ENCODE measurements at regions not wholly inside any gene's neighbourhood (a gene's known extent, or its start where the extent isn't known, plus 50 kb on each side); places are given as distances from the start of the nearest gene placed in this dataset.

DNA sequence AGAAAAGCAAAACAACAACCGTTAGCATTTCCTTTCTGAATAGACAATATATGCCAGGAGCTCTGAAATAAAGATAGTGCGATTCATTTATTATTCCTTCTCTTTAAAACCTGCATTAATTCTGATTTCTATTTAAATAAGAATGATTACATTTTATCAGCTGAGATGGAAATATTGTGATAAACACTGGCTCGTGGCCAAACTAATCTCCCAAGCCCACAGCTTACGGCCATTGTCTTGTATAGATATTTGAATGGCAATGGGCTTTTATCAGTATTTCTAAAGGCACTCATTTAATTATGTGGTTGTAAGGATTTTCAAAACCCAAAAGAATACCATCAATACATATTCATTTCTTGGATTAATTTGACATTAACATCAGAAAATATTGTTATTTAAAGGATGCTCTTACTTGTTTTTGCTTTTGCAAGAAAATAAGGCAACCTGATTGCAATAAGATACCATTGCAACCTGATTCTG, 123.7 kb upstream of the IRX5 start:
- no peaks in the 10 kb centered on the region for H3K9me3 ChIP-seq
- no peaks in the 10 kb centered on the region for H3K27me3 ChIP-seq
- H3K4me1 ChIP-seq: no peaks in the 10 kb centered on the region
- intact Hi-C loops (cut with DNase I): no loop called here
- DNase-seq (no peak), FAIRE-seq (no peak), ATAC-seq (no peak)
- no peak overlapping the region for H3K27ac ChIP-seq
- H3K36me3 ChIP-seq: no peaks in the 10 kb centered on the region
- H3K4me3 ChIP-seq: no peak overlapping the region
- 75 to 80% methylated on average over 4 of the region's 4 CpGs for WGBS, 2 donors
- TF ChIP-seq, protein P1, sequence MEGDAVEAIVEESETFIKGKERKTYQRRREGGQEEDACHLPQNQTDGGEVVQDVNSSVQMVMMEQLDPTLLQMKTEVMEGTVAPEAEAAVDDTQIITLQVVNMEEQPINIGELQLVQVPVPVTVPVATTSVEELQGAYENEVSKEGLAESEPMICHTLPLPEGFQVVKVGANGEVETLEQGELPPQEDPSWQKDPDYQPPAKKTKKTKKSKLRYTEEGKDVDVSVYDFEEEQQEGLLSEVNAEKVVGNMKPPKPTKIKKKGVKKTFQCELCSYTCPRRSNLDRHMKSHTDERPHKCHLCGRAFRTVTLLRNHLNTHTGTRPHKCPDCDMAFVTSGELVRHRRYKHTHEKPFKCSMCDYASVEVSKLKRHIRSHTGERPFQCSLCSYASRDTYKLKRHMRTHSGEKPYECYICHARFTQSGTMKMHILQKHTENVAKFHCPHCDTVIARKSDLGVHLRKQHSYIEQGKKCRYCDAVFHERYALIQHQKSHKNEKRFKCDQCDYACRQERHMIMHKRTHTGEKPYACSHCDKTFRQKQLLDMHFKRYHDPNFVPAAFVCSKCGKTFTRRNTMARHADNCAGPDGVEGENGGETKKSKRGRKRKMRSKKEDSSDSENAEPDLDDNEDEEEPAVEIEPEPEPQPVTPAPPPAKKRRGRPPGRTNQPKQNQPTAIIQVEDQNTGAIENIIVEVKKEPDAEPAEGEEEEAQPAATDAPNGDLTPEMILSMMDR (IDR thresholded peaks at IDR 0.05): no peak

DNA sequence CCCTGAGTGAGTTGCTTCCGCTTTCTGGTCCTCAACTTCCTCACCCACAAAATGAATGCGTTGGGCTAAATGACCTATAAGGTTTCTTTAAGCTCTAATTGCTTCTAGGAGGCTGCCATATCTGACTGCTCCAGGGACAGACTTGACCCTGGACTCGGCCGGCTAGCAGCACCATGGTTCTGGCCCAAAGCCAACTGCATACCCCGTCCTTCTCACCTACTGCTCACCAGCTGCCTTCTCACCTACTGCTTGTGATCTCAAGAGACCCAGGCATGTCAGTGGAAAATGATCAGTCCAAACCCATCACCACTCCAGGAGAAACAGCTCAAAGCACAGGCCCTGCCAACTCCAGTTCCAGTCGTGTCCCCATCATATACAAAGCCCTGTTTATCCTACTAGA, 124.3 kb upstream of the IRX5 start:
- Histone ChIP-seq H3K27me3 (no peaks in the 10 kb centered on the region), H3K36me3 (no peaks in the 10 kb centered on the region), H3K27ac (no peak overlapping the region), H3K4me1 (no peaks in the 10 kb centered on the region), H3K4me3 (no peak overlapping the region), H3K9me3 (no peaks in the 10 kb centered on the region)
- intact Hi-C loops (cut with DNase I): no loop called here
- 70 to 73% methylated on average over 6 of the region's 6 CpGs for WGBS, 2 donors
- no peak for DNase-seq
- TF ChIP-seq, protein P1 (IDR thresholded peaks at IDR 0.05): no peak
- FAIRE-seq: no peak
- ATAC-seq: no peak

DNA sequence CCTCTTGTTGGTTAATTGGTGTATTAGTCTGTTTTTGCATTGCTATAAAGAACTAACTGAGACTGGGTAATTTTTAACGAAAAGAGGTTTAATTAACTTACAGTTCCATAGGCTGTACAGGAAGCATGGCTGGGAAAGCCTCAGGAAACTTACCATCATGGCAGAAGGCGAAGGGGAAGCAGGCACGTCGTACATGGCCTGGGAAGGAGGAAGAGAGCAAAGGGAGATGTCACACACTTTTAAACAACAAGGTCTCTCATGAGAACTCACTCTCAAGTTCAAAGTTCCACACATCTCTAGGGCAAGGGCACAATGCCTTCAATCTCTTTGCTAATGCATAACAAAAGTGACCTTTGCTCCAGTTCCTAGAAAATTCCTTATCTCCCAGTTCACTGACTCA, 125.0 kb upstream of the IRX5 start:
- intact Hi-C loops (cut with DNase I): no loop called here

DNA sequence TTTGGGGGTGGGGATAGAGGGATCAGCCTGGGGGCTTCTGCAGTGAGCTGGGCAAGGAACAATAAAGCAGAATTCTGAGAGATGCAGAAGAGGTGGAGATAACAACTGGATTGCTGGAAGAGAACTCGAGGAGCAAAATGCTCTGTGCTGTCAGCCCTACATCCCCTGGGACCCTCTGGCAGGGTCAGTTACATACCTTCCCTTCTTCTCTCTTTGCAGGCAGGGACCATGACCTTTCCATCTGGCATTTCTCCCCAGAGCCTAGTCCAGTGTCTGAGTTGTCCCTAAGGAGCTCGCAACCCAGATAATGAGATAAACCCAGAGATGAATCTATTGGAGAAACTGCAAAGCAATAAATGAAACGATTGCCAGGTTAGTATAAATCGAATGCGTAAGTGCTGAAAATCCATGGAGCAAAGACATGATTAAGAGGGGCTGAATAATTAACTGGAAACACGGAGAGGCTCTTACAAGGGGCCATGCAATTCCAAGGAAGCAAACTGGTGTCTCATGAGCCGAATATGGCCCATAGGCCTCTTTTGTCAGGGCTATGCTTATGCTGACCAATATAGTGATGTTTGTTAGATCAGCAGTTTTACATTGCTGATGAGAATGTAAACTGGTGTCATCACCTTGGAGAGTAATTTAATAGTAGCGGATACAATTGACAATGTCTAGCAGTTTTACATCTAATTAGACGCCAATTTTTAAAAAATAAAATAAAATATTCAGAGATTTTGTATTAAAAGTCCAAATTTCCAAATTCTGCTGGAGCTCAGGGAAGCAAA, 129.4 kb upstream of the IRX5 start:
- intact Hi-C loops (cut with DNase I): no loop called here
- no peak overlapping the region for H3K4me3 ChIP-seq
- TF ChIP-seq, protein P1 (IDR thresholded peaks at IDR 0.05): no peak
- no peaks in the 10 kb centered on the region for H3K36me3 ChIP-seq
- FAIRE-seq: no peak
- H3K27ac ChIP-seq: no peak overlapping the region
- H3K27me3 ChIP-seq: no peaks in the 10 kb centered on the region
- ATAC-seq: no peak
- 81 to 87% methylated on average over 9 of the region's 9 CpGs for WGBS, 2 donors
- no peak for DNase-seq
- H3K4me1 ChIP-seq: no peaks in the 10 kb centered on the region
- H3K9me3 ChIP-seq: no peaks in the 10 kb centered on the region

More for the DNA sequence above, 125.0 kb upstream of the IRX5 start:
- ATAC-seq: no peak
- Histone ChIP-seq H3K4me3 (no peak overlapping the region), H3K9me3 (no peaks in the 10 kb centered on the region), H3K36me3 (no peaks in the 10 kb centered on the region), H3K27ac (no peak overlapping the region), H3K27me3 (no peaks in the 10 kb centered on the region), H3K4me1 (no peaks in the 10 kb centered on the region)
- TF ChIP-seq, protein P1 (IDR thresholded peaks at IDR 0.05): no peak
- WGBS, 2 donors: 75 to 79% methylated on average over 4 of the region's 4 CpGs
- no peak for DNase-seq
- FAIRE-seq: no peak

DNA sequence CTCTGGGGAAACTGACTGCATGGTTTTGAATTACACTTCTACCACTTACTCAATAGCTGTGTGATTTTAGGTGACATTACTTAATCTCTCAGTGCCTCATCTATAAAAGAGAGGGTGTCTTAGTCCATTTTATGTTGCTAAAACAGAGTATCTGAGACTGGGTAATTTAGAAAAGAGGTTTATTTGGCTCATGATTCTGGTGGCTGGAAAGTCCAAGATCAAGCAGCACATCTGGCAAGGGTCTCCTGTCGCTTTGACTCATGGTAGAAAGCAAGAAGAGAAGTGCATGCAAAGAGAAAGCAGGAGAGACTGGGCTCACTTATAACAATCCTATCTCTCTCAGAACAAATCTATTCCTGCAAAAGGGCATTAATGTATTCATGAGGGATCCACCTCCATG, 132.4 kb upstream of the IRX5 start:
- no peaks in the 10 kb centered on the region for H3K27me3 ChIP-seq
- no peak for DNase-seq
- TF ChIP-seq, protein P1 (IDR thresholded peaks at IDR 0.05): no peak
- WGBS, 2 donors: 82 to 92% methylated on average over 1 of the region's 1 CpG
- intact Hi-C loops (cut with DNase I): no loop called here
- no peaks in the 10 kb centered on the region for H3K36me3 ChIP-seq
- H3K4me1 ChIP-seq: no peaks in the 10 kb centered on the region
- H3K27ac ChIP-seq: no peak overlapping the region
- ATAC-seq: no peak
- H3K4me3 ChIP-seq: no peak overlapping the region
- H3K9me3 ChIP-seq: no peaks in the 10 kb centered on the region
- no peak for FAIRE-seq
